ENCODE measurements at regions not wholly inside any gene's neighbourhood (a gene's known extent, or its start where the extent isn't known, plus 50 kb on each side); places are given as distances from the start of the nearest gene placed in this dataset.
A peak's percentile ranks its signal among the peaks of the same experiment; 100 is the strongest.
"Not testable (repeated sequence)": the region's sequence is repeated elsewhere in the genome, so short reads cannot be mapped to it uniquely, and the experiment has no call there.

- TF ChIP-seq, protein P1, sequence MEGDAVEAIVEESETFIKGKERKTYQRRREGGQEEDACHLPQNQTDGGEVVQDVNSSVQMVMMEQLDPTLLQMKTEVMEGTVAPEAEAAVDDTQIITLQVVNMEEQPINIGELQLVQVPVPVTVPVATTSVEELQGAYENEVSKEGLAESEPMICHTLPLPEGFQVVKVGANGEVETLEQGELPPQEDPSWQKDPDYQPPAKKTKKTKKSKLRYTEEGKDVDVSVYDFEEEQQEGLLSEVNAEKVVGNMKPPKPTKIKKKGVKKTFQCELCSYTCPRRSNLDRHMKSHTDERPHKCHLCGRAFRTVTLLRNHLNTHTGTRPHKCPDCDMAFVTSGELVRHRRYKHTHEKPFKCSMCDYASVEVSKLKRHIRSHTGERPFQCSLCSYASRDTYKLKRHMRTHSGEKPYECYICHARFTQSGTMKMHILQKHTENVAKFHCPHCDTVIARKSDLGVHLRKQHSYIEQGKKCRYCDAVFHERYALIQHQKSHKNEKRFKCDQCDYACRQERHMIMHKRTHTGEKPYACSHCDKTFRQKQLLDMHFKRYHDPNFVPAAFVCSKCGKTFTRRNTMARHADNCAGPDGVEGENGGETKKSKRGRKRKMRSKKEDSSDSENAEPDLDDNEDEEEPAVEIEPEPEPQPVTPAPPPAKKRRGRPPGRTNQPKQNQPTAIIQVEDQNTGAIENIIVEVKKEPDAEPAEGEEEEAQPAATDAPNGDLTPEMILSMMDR (conservative IDR thresholded peaks at IDR 0.05 in 1 of 2, IDR thresholded peaks at IDR 0.05 in 1 of 2; ENCODE audit: low read depth in 1 of 2, low read length in 2 of 2): no peak
- no peak for TF ChIP-seq EZH2 (IDR thresholded peaks at IDR 0.05; ENCODE audit: low read length, missing control alignments)
Observed at GRCh38 chr1:55437692-55438091, 222.5 kb upstream of the USP24 start.

GRCh38 chr1:55430720-55431119 lies 215.6 kb upstream of the USP24 start:
- not testable (repeated sequence) for H2AFZ ChIP-seq (ENCODE audit: low read length); H3K79me2 ChIP-seq (ENCODE audit: control insufficient read depth, insufficient read depth, low read length); H3K36me3 ChIP-seq (ENCODE audit: control insufficient read depth, insufficient read depth, low read length); H3K27me3 ChIP-seq (ENCODE audit: control insufficient read depth, insufficient read depth, low read length); H3K4me2 ChIP-seq (ENCODE audit: extremely low read depth, insufficient read depth, low read length); H4K20me1 ChIP-seq (ENCODE audit: control insufficient read depth, extremely low read depth, insufficient read depth, low read length); H3K9me3 ChIP-seq (ENCODE audit: control insufficient read depth, insufficient read depth, low read depth, low read length); H3K4me3 ChIP-seq (replicated peaks in 1 of 4; ENCODE audit: control extremely low read depth in 1 of 4, insufficient read depth in 1 of 4, low read depth in 3 of 4, low read length in 4 of 4); H3K9ac ChIP-seq (ENCODE audit: insufficient read depth, low read length)
- Histone ChIP-seq H3K27ac (ENCODE audit: insufficient read depth, low read length) (peak overlapping the region; percentile 97), H3K4me1 (ENCODE audit: control insufficient read depth, extremely low read depth, insufficient read depth, low read length) (peaks cover 38% of the 10 kb centered on the region)
- DNase-seq (ENCODE audit: low read depth in 2 of 2): peak; percentile 22 to 89

More at GRCh38 chr1:55437692-55438091, 222.5 kb upstream of the USP24 start:
- no peak for DNase-seq (ENCODE audit: low read depth in 2 of 2)
- Histone ChIP-seq H3K79me2 (ENCODE audit: control insufficient read depth, insufficient read depth, low read length) (no peaks in the 10 kb centered on the region), H3K27ac (ENCODE audit: insufficient read depth, low read length) (no peak overlapping the region), H3K27me3 (ENCODE audit: control insufficient read depth, insufficient read depth, low read length) (no peaks in the 10 kb centered on the region), H2AFZ (ENCODE audit: low read length) (no peak overlapping the region), H4K20me1 (ENCODE audit: control insufficient read depth, extremely low read depth, insufficient read depth, low read length) (no peaks in the 10 kb centered on the region), H3K4me3 (replicated peaks in 1 of 4; ENCODE audit: control extremely low read depth in 1 of 4, insufficient read depth in 1 of 4, low read depth in 3 of 4, low read length in 4 of 4) (no peak overlapping the region), H3K36me3 (ENCODE audit: control insufficient read depth, insufficient read depth, low read length) (no peaks in the 10 kb centered on the region), H3K9ac (ENCODE audit: insufficient read depth, low read length) (no peak overlapping the region), H3K9me3 (ENCODE audit: control insufficient read depth, insufficient read depth, low read depth, low read length) (no peaks in the 10 kb centered on the region), H3K4me2 (ENCODE audit: extremely low read depth, insufficient read depth, low read length) (no peak overlapping the region), H3K4me1 (ENCODE audit: control insufficient read depth, extremely low read depth, insufficient read depth, low read length) (no peaks in the 10 kb centered on the region)

DNA sequence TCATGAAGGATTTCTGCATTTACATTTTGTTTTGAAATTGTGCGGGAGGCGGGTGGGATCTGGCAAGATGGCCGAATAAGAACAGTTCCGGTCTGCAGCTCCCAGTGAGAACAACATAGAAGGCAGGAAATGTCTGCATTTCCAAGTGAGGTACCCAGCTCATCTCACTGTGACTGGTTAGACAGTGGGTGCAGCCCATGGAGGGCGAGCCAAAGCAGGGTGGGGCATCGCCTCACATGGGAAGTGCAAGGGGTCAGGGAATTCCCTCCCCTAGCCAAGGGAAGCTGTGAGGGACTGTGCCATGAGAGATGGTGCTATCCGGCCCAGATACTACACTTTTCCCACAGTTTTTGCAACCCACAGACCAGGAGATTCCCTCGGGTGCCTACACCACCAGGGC lies 215.0 kb upstream of the USP24 start:
- H3K4me3 ChIP-seq (replicated peaks in 1 of 4; ENCODE audit: control extremely low read depth in 1 of 4, insufficient read depth in 1 of 4, low read depth in 3 of 4, low read length in 4 of 4); H2AFZ ChIP-seq (ENCODE audit: low read length); DNase-seq (ENCODE audit: low read depth in 2 of 2); H3K9me3 ChIP-seq (ENCODE audit: control insufficient read depth, insufficient read depth, low read depth, low read length); H4K20me1 ChIP-seq (ENCODE audit: control insufficient read depth, extremely low read depth, insufficient read depth, low read length); H3K9ac ChIP-seq (ENCODE audit: insufficient read depth, low read length); H3K27me3 ChIP-seq (ENCODE audit: control insufficient read depth, insufficient read depth, low read length); H3K79me2 ChIP-seq (ENCODE audit: control insufficient read depth, insufficient read depth, low read length); H3K36me3 ChIP-seq (ENCODE audit: control insufficient read depth, insufficient read depth, low read length); H3K4me2 ChIP-seq (ENCODE audit: extremely low read depth, insufficient read depth, low read length): not testable (repeated sequence)
- H3K4me1 ChIP-seq (ENCODE audit: control insufficient read depth, extremely low read depth, insufficient read depth, low read length): peaks cover 38% of the 10 kb centered on the region
- H3K27ac ChIP-seq (ENCODE audit: insufficient read depth, low read length): peak overlapping the region; percentile 97

- Histone ChIP-seq H3K4me1 (ENCODE audit: control insufficient read depth, extremely low read depth, insufficient read depth, low read length) (peaks cover 38% of the 10 kb centered on the region), H4K20me1 (ENCODE audit: control insufficient read depth, extremely low read depth, insufficient read depth, low read length) (no peaks in the 10 kb centered on the region), H3K27me3 (ENCODE audit: control insufficient read depth, insufficient read depth, low read length) (no peaks in the 10 kb centered on the region), H3K4me3 (replicated peaks in 1 of 4; ENCODE audit: control extremely low read depth in 1 of 4, insufficient read depth in 1 of 4, low read depth in 3 of 4, low read length in 4 of 4) (no peak overlapping the region), H2AFZ (ENCODE audit: low read length) (no peak overlapping the region), H3K27ac (ENCODE audit: insufficient read depth, low read length) (peak overlapping the region; percentile 97), H3K9me3 (ENCODE audit: control insufficient read depth, insufficient read depth, low read depth, low read length) (no peaks in the 10 kb centered on the region), H3K79me2 (ENCODE audit: control insufficient read depth, insufficient read depth, low read length) (no peaks in the 10 kb centered on the region), H3K4me2 (ENCODE audit: extremely low read depth, insufficient read depth, low read length) (no peak overlapping the region), H3K36me3 (ENCODE audit: control insufficient read depth, insufficient read depth, low read length) (no peaks in the 10 kb centered on the region), H3K9ac (ENCODE audit: insufficient read depth, low read length) (no peak overlapping the region)
- peak; percentile 98 to 100 for DNase-seq (ENCODE audit: low read depth in 2 of 2)
- TF ChIP-seq, protein P1 (conservative IDR thresholded peaks at IDR 0.05 in 1 of 2, IDR thresholded peaks at IDR 0.05 in 1 of 2; ENCODE audit: low read depth in 1 of 2, low read length in 2 of 2): no peak
- no peak for TF ChIP-seq EZH2 (IDR thresholded peaks at IDR 0.05; ENCODE audit: low read length, missing control alignments)
Observed at GRCh38 chr1:55428944-55429931, 214.1 kb upstream of the USP24 start.
